ENCODE measurements at regions not wholly inside any gene's neighbourhood (a gene's known extent, or its start where the extent isn't known, plus 50 kb on each side); places are given as distances from the start of the nearest gene placed in this dataset.

DNA sequence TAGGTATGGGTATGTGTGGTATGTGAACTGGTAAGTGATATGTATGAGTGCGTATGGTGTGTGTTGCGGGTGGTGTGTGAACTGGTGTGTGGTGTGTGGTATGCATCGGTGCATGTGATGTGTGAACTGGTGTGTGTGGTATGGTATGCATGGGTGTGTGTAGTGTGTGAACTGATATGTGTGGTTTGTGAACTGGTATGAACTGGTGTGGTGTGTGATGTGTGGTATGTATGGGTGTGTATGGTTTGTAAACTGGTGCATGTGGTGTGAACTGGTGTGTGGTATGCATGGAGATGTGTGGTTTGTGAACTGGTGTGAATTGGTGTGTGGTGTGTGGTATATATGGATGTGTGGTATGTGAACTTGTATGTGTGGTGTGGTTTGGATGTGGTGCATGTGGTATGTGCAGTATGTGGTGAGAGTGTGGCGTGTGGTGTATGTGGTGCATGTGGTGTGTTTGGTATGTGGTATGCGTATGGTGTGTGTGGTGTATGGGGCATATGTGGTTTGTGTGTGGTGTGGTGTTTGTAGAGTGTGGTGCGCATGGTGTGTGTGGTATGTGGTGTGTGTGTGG, 208.9 kb upstream of the TNP1 start:
- Histone ChIP-seq H3K27me3 (ENCODE audit: control insufficient read depth, extremely low read depth, insufficient read depth, low read length) (no peaks in the 10 kb centered on the region), H3K9me1 (ENCODE audit: control insufficient read depth, extremely low read depth, insufficient read depth, low read length) (no peaks in the 10 kb centered on the region), H3K79me2 (ENCODE audit: control insufficient read depth, insufficient read depth, low read length) (no peaks in the 10 kb centered on the region), H3K36me3 (ENCODE audit: control insufficient read depth in 2 of 2, extremely low read depth in 1 of 2, insufficient read depth in 2 of 2, low read length in 2 of 2) (no peaks in the 10 kb centered on the region), H3K4me2 (ENCODE audit: control insufficient read depth, extremely low read depth, insufficient read depth, low read depth, low read length) (no peak overlapping the region), H3K4me1 (ENCODE audit: control insufficient read depth, extremely low read depth, insufficient read depth, low read length) (no peaks in the 10 kb centered on the region), H3K9ac (ENCODE audit: control insufficient read depth, extremely low read depth, insufficient read depth, low read length) (no peak overlapping the region), H3K4me3 (ENCODE audit: control insufficient read depth in 2 of 3, extremely low read depth in 1 of 3, insufficient read depth in 2 of 3, low read depth in 1 of 3, low read length in 3 of 3) (no peak overlapping the region), H4K20me1 (ENCODE audit: control insufficient read depth, extremely low read depth, insufficient read depth, low read length) (no peaks in the 10 kb centered on the region), H3K9me3 (ENCODE audit: control insufficient read depth, low read depth, low read length) (peaks cover 2% of the 10 kb centered on the region), H2AFZ (ENCODE audit: control insufficient read depth, low read length) (no peak overlapping the region), H3K27ac (ENCODE audit: control insufficient read depth, insufficient read depth, low read length) (no peak overlapping the region)
- DNase-seq (ENCODE audit: low read depth, low spot score) (no peak), FAIRE-seq (peak; percentile 43)
- dilution Hi-C loops (cut with MboI; ENCODE audit: extremely low pct_ligation_motif_present, low sequenced_read_pairs): no loop called here
- TF ChIP-seq EZH2 (IDR thresholded peaks at IDR 0.05; ENCODE audit: low read length): no peak
- TF ChIP-seq CTCF (optimal IDR thresholded peaks at IDR 0.05 in 1 of 3, IDR thresholded peaks at IDR 0.05 in 1 of 3, conservative IDR thresholded peaks at IDR 0.05 in 1 of 3; ENCODE audit: extremely low read depth in 1 of 3, insufficient read depth in 2 of 3, low read length in 3 of 3): no peak

GRCh38 chr2:217067787-217068186, 207.9 kb upstream of the TNP1 start:
- no peak overlapping the region for H2AFZ ChIP-seq (ENCODE audit: control insufficient read depth, low read length)
- no peak overlapping the region for H3K4me2 ChIP-seq (ENCODE audit: control insufficient read depth, extremely low read depth, insufficient read depth, low read depth, low read length)
- FAIRE-seq (no peak), DNase-seq (ENCODE audit: low read depth, low spot score) (no peak)
- no peak overlapping the region for H3K27ac ChIP-seq (ENCODE audit: control insufficient read depth, insufficient read depth, low read length)
- H3K27me3 ChIP-seq (ENCODE audit: control insufficient read depth, extremely low read depth, insufficient read depth, low read length): no peaks in the 10 kb centered on the region
- H3K9ac ChIP-seq (ENCODE audit: control insufficient read depth, extremely low read depth, insufficient read depth, low read length): no peak overlapping the region
- no peaks in the 10 kb centered on the region for H4K20me1 ChIP-seq (ENCODE audit: control insufficient read depth, extremely low read depth, insufficient read depth, low read length)
- dilution Hi-C loops (cut with MboI; ENCODE audit: extremely low pct_ligation_motif_present, low sequenced_read_pairs): no loop called here
- H3K9me3 ChIP-seq (ENCODE audit: control insufficient read depth, low read depth, low read length): peaks cover 2% of the 10 kb centered on the region
- H3K4me3 ChIP-seq (ENCODE audit: control insufficient read depth in 2 of 3, extremely low read depth in 1 of 3, insufficient read depth in 2 of 3, low read depth in 1 of 3, low read length in 3 of 3): no peak overlapping the region
- no peak for TF ChIP-seq EZH2 (IDR thresholded peaks at IDR 0.05; ENCODE audit: low read length)
- TF ChIP-seq CTCF (optimal IDR thresholded peaks at IDR 0.05 in 1 of 3, IDR thresholded peaks at IDR 0.05 in 1 of 3, conservative IDR thresholded peaks at IDR 0.05 in 1 of 3; ENCODE audit: extremely low read depth in 1 of 3, insufficient read depth in 2 of 3, low read length in 3 of 3): no peak
- no peaks in the 10 kb centered on the region for H3K79me2 ChIP-seq (ENCODE audit: control insufficient read depth, insufficient read depth, low read length)
- H3K36me3 ChIP-seq (ENCODE audit: control insufficient read depth in 2 of 2, extremely low read depth in 1 of 2, insufficient read depth in 2 of 2, low read length in 2 of 2): no peaks in the 10 kb centered on the region
- H3K4me1 ChIP-seq (ENCODE audit: control insufficient read depth, extremely low read depth, insufficient read depth, low read length): no peaks in the 10 kb centered on the region
- no peaks in the 10 kb centered on the region for H3K9me1 ChIP-seq (ENCODE audit: control insufficient read depth, extremely low read depth, insufficient read depth, low read length)

Measured in keratinocyte (primary cell).